Ecto neural progenitor cell (in vitro differentiated cells): ENCODE measurements at regions not wholly inside any gene's neighbourhood (a gene's known extent, or its start where the extent isn't known, plus 50 kb on each side); places are given as distances from the start of the nearest gene placed in this dataset.

ENCODE experiments used
- DNase-seq: peaks from one replicate; pipeline ENCODE4 v3.0.0-alpha.2; 2018; ENCODE audit warnings: low spot score

DNA sequence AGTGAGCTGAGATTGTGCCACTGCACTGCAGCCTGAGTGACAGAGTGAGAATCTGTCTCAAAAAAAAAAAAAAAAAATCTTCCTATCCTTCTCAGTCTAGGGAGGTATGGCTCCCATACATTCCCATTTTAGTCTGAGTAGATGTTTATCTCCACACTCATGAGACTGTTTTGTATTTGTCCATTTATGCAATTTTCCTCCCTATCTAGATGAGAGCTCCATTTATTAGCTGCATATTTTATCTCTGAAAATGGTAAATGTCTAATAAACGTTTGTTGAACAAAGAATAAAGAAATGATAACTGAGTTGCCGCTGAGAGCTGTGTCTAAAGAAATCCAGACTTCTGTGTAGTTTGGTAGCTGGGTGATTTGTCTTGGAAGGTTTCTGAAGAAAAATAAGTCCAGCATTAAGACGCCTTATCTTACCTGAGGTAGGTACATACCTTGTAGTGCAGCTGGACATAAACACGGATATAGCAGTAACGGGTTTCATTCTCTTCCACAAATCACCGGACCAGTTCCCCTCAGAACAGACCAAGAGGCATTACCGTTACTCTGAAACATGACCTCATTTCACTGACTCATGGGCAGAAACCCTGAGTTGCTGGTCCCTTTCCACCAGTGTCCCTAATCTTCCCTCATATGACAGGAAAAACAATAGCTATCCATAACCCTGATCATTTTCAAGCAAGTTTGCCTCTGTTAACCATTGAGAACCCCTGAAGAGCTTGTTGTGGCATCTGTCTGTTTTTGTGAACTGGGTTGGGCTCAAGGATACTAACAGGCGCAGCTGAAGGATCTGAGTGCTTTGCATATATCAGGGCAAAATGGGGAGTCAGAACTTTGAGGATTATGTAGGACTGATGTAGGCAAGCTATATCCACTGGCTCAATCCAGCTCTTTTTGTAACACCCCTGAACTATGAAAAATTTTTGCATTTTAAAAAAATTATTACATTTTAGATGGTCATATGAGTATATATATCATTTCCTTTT is 177.4 kb upstream of the XYLT1 start:
- no peak for DNase-seq

DNA sequence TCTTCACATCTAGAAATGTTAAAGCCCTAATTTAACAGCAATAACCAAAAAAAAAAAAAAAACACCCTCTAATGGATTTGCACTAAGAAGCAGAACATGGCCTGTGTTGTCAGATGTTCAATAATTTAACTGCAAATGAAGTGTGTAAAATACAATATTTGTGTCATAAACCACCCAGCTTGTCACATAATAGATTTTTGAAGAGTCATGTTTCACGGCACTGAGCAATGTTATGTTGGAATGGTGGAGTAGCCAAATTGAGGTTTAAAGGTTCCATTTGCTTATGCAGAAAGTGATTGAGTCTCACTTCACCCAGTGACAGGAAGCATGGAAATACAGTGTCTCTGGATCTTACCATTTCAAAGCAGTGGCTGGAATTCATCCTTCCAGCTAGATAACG is 173.2 kb upstream of the XYLT1 start:
- no peak for DNase-seq

DNA sequence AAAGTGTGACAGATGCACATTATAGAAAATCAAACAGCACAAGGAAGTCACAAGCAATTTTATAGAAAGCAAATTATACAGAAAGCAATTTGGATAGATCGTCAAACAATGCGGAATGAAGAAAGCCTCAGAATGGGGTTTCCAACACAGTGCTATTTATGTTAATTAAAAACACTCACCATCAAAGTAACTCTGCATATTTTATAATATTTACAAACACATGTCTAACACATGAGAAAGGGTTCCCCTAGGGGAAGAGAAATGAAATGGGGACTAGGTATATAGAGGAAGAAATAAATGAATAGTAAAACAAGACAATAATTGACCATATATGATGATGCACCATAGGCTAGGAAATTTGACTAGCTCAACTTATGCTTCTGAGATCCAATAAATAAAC is 171.2 kb upstream of the XYLT1 start:
- DNase-seq: no peak

DNA sequence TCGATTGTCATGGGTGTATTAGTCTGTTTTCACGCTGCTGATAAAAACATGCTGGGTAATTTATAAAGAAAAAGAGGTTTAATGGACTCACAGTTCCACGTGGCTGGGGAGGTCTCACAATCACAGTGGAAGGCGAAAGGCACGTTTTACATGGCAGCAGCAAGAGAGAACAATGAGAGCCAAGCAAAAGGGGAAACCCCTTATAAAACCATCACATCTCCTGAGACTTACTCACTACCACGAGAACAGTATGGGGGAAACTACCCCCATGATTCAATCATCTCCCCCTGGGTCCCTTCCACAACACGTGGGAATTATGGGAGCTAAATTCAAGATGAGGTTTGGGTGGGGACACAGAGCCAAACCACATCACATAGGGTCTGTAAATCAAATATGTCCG is 167.4 kb upstream of the XYLT1 start:
- DNase-seq: no peak

DNA sequence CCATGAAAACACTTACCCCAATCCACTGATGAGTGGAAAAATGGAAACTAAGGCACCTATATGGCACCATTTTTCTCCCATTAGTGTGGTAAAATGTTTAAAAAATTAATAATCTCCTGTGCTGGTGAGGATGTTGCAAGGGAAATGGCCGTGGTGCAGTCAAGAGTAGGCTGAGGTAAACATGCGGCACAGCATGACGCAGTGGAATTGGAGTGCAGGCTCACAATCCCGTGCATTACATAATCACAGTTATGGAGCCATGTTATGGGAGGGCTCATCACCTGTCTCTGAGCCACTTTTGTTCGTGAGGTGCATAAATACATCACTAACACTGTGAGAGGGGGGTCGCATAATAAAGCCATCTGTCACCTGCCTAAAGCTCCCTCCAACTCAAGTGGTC is 164.4 kb upstream of the XYLT1 start:
- no peak for DNase-seq

DNA sequence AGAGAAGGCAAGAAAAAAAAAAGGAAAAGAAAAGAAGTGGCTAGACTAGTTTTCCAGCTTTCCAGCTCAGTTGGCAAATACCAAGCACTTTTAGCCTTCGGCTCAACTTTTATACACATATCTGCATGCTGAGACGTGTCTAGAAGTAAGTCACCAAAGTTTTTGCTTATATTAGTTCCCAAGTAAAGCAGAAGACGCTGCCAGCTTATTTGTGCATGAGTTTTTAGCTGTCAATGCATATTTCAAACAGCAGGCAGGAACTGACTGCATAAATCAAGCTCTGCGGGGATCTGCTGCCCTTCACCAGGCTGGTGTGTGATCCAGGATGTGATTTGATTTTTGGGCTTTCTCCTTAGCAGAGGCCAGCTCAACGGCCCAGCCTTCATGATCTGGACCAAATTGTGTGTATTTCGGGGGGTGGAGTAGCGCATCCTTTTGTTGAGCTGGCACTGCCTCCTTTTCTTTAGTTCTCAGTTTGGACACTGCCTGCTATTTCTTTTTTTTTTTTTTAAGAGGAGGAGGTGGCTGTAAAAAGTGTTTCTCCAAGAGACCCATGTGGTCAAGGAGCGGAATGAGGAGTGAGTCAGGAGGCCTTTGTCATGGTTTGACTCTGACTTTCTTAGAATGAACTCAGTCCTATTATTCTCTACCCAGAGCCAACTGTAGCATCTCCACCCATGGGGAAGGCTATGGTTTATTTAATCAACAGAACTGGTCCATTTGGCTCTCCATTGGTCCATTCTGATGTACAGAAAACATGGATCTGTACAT is 162.6 kb upstream of the XYLT1 start:
- no peak for DNase-seq

DNA sequence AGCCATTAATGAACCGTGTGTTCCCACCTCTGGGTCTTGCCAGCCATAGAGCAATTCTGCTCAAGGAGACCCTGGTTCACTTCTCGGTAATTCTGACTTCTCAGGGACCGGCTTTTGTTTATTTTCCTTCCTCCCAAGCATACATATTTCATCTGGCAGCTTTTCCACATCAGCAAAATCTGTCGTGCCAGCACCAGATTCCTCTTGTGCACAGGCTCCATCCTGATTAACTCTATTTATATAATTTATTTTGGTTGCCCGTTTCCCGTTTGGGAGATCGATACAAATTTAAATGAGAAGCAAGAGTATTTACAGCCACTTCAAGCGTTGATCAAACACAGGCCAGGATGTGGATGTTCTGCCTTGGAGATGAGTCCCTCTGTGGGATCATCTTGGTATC is 161.9 kb upstream of the XYLT1 start:
- no peak for DNase-seq

DNA sequence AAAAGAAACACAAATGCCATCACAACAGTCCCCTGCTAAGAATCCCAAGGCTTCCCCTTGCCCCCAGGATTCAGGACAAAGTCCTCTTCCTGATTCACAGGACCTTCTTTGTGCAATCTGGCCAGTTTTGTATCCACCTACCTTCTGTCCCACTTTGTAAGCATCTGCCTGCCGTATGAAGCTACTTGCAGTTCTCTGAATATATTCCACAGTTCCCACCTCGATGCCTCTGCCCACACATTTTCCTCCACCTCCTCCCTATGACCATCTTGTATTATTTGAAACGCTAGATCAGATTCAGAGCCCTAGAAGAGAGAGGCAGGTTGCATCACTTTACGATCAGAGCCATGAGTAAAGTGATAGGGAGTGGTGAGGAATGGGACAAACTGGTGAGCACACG is 159.2 kb upstream of the XYLT1 start:
- DNase-seq: no peak

DNA sequence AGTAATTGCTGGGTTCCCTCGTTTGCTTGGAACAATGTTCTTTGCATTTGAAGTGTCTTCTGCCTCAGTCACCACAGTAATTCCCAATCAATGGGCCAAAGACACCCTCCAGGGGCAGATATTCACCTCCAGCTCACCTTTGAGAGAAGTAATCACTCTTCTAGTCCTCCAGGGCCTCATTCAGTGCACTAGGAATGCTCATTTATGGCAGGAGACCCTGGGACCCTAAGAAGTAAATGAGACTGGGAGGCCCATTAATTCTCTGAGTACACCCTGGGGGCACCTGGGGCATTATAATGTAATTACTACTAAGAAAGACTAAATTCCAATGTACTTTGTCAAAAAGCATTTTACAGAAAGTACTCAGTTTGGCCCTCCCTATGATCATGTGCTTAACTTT is 158.2 kb upstream of the XYLT1 start:
- no peak for DNase-seq

DNA sequence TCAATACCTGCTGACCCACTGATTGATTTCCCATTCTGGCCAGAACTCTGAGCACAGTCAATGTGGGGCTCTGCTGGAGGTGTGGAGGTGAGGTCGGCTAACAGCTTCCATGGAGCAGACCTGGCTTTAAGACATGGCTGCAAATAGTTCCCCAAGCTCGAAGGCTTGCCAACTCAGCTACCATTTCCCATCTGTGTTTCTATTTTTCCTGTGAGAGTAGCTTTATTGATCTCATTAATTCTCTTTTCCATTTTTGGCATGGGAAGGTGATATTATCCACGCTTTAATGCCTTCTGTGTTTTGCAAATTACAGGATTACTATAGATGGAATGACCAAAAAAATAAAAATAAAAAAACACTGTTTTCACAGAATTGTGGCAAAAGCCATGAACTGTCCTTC is 151.6 kb upstream of the XYLT1 start:
- DNase-seq: no peak

DNA sequence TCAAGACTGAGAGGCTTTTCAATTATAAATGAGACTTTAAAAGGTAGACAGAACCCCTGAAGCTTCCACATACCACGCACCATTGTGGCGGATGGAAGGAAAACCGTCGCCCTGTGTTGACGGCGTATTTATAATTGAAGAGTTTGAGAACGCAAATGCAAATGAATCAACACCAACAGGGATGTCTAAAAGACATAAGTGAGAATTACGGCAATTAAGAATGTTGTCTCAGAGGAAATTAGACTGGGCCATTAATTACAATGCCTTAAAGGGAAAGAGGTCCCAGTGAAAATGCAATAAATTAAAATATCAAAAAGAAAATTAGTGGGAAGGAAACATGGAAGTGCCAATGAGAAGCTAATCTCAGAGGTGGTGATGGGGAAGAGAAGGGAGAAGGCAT is 148.5 kb upstream of the XYLT1 start:
- DNase-seq: no peak

DNA sequence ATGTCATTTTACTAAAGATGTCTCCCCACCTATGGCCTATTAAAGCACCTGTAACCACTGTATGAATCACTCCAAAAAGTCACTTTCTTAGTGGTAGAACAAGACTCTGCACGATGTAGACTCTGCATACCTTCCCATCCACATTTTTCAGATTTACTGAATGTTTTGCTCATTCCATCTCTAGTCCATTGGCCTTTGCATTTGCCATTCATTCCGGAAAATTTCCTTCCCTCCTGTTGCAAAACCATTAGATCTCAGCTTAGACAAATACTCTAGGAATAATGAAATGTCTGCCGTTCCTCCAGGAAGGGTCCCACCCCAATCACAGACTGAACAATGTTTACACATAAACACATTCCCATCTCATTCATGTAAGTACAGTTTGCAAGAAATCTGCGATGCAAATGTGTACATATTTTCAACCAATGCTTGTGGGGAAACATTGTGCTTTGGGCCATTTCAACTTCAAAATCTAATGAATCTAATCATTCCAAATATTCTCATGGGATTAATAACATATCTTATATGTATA is 146.3 kb upstream of the XYLT1 start:
- no peak for DNase-seq

DNA sequence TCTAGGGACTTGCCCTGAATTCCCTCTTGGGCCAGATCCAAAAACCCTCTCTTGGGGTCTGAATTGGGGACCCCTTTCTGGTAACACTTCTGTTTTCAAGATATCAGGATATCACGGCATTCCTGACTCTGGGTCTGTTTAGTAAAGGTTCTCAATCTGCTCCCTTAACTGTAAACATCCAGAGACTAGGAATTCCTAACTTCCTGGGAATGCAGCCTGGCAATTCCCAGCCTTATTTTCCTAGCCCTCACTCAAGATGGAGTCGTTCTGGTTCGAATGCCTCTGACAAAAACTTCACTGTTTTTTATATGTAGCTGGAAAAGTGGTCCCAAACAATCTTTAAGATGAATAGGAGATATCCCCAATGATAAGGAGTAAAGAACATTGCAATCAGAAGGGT is 141.6 kb upstream of the XYLT1 start:
- DNase-seq: no peak

DNA sequence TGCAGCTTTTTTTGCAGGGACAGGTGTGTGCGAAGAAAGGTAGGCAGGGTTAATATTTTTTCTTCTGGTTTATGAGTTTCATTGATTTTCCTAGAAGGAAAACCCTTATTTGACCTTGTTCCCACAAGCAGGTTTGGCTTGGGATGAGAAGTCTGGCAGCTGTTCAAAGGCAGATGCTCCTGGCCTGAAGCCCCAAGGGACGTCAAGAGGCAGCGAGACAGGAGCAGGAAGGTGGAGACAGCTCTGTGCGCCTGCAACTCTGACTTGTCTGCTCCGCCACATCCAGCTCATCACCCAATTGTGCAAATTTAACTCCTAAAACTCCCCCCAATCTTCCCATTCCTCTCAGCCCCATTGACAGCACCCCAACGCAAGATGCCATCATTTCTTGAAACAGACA is 136.8 kb upstream of the XYLT1 start:
- DNase-seq: no peak

DNA sequence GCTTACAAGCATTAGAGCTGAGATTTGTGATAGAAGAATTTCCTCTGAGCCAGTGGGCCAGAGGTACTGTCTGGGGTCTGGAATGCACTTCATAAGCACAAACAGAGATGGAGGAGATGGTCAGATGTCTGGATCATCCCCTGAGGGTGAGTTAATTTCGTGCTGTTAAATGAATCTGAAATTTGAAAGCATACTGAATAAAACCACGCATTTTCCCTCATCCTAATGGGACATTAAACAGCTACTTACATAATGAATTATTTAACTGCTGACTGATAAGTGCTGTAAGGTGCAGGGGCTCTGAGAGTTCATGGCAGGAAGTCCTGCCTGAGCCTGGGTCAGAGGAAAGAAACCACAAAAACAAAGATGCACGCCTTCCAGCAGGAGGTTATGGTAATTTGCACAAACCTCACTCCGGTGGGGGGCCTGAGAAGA is 136.3 kb upstream of the XYLT1 start:
- DNase-seq: no peak

DNA sequence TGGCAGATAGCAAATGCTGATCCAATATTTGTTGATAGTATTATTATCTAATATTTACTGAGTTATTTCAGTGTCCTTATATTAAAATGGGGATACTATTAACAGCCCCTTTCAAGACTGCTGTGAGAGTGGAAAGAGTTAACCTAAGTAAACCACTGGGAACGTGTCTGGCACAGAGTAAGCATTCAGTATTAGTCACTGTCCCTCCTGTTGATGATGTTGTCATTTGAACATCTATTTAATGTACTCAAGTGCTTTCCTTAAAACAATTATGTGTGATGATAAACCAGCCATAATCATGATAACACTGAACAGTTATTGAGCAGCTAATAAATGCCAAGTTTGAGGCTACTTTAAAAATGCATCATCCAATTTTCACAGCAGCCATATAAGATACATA is 135.7 kb upstream of the XYLT1 start:
- DNase-seq: no peak

DNA sequence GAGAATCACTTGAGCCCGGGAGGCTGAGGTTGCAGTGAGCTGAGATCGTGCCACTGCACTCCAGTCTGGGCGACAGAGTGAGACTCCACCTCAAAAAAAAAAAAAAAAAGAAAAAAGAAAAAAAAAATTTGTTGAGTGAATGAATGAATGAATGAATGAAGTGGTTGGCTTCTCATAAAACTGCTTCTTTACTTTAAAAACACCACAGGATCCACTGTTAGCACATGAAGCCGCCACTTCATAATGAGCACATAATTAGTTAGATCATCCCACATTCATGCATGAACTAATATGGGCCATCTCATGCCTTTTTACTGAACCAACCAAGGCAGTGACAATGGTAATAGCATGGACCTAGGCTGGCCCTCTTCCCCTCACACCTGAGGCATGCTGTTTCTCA is 135.0 kb upstream of the XYLT1 start:
- DNase-seq: no peak

DNA sequence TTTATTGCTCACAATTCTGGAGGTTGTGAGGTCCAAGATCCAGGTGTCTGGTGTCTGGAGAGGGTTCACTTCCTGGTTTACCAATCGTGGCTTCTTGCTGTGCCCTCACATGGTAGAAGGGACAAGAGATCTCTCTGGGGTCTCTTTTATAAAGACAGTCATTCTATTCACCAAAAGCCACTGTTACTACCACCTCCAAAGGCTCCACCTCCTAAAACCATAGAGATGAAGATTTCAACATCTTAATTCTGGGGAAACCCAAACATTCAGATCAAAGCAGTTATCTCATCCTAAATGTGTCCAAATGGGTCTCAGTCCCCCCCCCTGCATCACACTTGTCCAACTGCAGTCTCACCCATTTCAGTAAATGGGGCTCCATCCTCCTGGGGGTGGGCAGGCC is 132.9 kb upstream of the XYLT1 start:
- DNase-seq: no peak

DNA sequence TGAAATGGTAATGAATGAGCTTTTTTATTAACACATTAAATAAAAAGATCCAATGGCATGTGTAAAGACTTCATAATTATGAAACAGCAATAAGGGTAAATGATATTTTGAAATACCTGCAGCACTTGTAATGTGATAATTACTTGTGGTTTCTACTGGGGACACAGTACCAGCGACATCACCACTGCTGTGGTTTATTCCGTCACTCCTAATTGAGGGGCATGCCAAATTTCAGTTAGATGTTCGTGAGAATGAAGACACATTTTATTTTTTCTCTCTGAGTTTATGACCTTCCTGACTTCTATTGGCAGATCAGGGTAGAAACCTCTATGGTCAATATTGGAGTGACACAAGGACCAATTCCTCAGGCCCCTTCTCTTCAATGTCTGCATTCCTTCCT is 131.9 kb upstream of the XYLT1 start:
- no peak for DNase-seq

DNA sequence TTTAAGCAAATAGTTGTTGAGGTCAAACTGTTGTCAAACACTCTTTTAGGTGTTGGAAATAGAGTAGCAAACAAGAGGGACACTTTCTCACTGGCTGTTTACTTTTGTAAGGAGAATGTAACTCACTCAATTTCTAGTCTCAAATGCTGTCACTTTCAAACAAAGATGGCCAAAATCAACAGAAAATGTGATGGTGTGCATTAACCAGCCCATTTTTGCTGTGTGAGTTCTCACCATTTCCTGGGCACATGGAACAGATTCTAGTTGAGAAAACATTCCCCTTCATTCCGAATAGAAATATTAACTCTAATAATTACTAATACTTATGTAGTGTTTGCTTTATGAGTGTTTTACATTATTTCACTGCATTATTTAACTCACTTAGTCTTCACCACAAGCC is 128.2 kb upstream of the XYLT1 start:
- DNase-seq: no peak

DNA sequence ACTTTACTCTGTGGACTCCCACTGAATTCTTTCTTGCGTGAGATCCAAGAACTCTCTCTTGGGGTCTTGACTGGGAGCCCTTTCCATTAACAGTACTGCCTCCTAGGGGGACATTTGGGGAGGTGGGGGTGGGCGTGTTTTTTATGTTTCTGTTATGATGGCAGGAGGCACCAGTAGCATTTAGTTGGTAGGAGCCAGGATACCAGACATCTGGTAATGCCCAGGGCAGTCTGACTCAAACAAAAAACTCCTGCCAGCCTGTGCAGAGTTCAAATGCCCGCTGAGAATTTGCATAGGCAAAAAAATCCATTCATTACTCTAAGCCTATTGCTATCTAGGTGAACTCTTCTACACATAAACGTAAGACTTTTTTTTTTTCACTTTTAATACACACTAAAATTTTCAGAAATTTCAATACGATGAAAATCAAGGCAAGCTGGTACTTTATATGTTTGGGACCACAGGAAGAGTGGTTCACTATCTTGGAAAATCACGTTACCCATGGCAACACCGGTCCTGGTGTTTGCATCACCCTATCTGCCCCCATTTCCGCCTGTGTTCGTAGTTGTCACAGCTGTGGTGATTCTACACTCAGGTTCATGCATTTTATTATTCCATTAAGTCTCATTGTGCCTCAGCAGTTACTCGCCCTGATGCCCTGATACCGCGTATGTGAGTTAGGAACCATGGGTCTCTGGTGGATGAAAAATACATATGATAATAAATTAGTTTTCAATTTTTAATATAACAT is 121.1 kb upstream of the XYLT1 start:
- DNase-seq: peak; percentile 23
